ENCODE measurements at regions not wholly inside any gene's neighbourhood (a gene's known extent, or its start where the extent isn't known, plus 50 kb on each side); places are given as distances from the start of the nearest gene placed in this dataset.

- H3K4me3 ChIP-seq (replicated peaks in 1 of 2; ENCODE audit: low read depth in 1 of 2, low read length in 2 of 2), result no peak overlapping the region
- H2AFZ ChIP-seq (ENCODE audit: low read depth, low read length, poor library complexity, severe bottlenecking), result no peak overlapping the region
- TF ChIP-seq TCF7L2 (IDR thresholded peaks at IDR 0.05; ENCODE audit: borderline replicate concordance, extremely low read depth, insufficient read depth, insufficient read length) (no peak), SP1 (IDR thresholded peaks at IDR 0.05; ENCODE audit: low read depth) (no peak), POLR2A (IDR thresholded peaks at IDR 0.05; ENCODE audit: borderline replicate concordance, extremely low read depth, insufficient read depth, insufficient read length) (no peak), ELF1 (IDR thresholded peaks at IDR 0.05; ENCODE audit: borderline replicate concordance, low read depth) (no peak), SRF (IDR thresholded peaks at IDR 0.05; ENCODE audit: low read depth) (no peak), EGR1 (IDR thresholded peaks at IDR 0.05; ENCODE audit: low read depth) (no peak)
- H4K20me1 ChIP-seq (ENCODE audit: insufficient read depth), result no peaks in the 10 kb centered on the region
- CTCF ChIA-PET, result interaction anchor here (1.5 kb wide), 1 partner anchor 515 kb away, joined by 3 read pairs; no protein-coding TSS in a partner anchor
- POLR2A ChIA-PET, result interaction anchor here (0.8 kb wide), 1 partner anchor 255 kb away, joined by 3 read pairs; no protein-coding TSS in a partner anchor
- no peak overlapping the region for H3K27ac ChIP-seq (ENCODE audit: low read depth, low read length)
- H3K27me3 ChIP-seq (ENCODE audit: insufficient read depth, low read length), result no peaks in the 10 kb centered on the region
- BruUV-seq (replicated peaks), result no TSS peak
- RAD21 ChIA-PET (ENCODE audit: low non-redundant PET in 1 of 2, low total read pairs in 2 of 2, uncharacterized antibody in 2 of 2, unreplicated experiment in 2 of 2), result no interaction called here
- H3K79me2 ChIP-seq (ENCODE audit: insufficient read depth, low read length), result no peaks in the 10 kb centered on the region
- H3K9me2 ChIP-seq (ENCODE audit: insufficient read depth), result no peaks in the 10 kb centered on the region
- ATAC-seq (no peak), DNase-seq (ENCODE audit: low read depth, low spot score) (no peak)
- no peaks in the 10 kb centered on the region for H3K36me3 ChIP-seq (ENCODE audit: control insufficient read depth in 1 of 2, insufficient read depth in 2 of 2, low read length in 2 of 2)
- intact Hi-C loops (cut with micrococcal nuclease), result loop anchor here (5.0 kb wide), 2 partner anchors 522 to 682 kb away; no protein-coding TSS in a partner anchor
- H3K9me3 ChIP-seq (ENCODE audit: control insufficient read depth in 1 of 2, insufficient read depth in 1 of 2, low read depth in 1 of 2, low read length in 2 of 2), result no peaks in the 10 kb centered on the region
- H3K4me2 ChIP-seq (ENCODE audit: low read length), result no peak overlapping the region
- no peak overlapping the region for H3K9ac ChIP-seq (ENCODE audit: low read length)
- H3K4me1 ChIP-seq (ENCODE audit: control insufficient read depth in 1 of 2, insufficient read depth in 2 of 2, low read length in 2 of 2), result peaks cover 0 to 9% of the 10 kb centered on the region in 2 experiments; a peak in 1 of 4 replicates
These were observed 83.4 kb upstream of the STT3B start for GRCh38 chr3:31449318-31449717.

- H3K9me2 ChIP-seq (ENCODE audit: insufficient read depth), result no peaks in the 10 kb centered on the region
- intact Hi-C loops (cut with micrococcal nuclease), result no loop called here
- H3K4me2 ChIP-seq (ENCODE audit: low read length), result no peak overlapping the region
- no peak overlapping the region for H3K9ac ChIP-seq (ENCODE audit: low read length)
- H3K79me2 ChIP-seq (ENCODE audit: insufficient read depth, low read length), result no peaks in the 10 kb centered on the region
- no peak for ATAC-seq
- CTCF ChIA-PET, result no interaction called here
- H2AFZ ChIP-seq (ENCODE audit: low read depth, low read length, poor library complexity, severe bottlenecking), result no peak overlapping the region
- H3K4me1 ChIP-seq (ENCODE audit: control insufficient read depth in 1 of 2, insufficient read depth in 2 of 2, low read length in 2 of 2), result 0 out of 4 replicates have a peak, but pooled peaks cover 0 to 5% of the 10 kb centered on the region in 2 experiments
- no peaks in the 10 kb centered on the region for H3K27me3 ChIP-seq (ENCODE audit: insufficient read depth, low read length)
- RAD21 ChIA-PET (ENCODE audit: low non-redundant PET in 1 of 2, low total read pairs in 2 of 2, uncharacterized antibody in 2 of 2, unreplicated experiment in 2 of 2), result no interaction called here
- POLR2A ChIA-PET, result interaction anchor here (0.8 kb wide), 1 partner anchor 254 kb away, joined by 3 read pairs; no protein-coding TSS in a partner anchor
- DNase-seq (ENCODE audit: low read depth, low spot score), result no peak
- H3K36me3 ChIP-seq (ENCODE audit: control insufficient read depth in 1 of 2, insufficient read depth in 2 of 2, low read length in 2 of 2), result no peaks in the 10 kb centered on the region
- H4K20me1 ChIP-seq (ENCODE audit: insufficient read depth), result no peaks in the 10 kb centered on the region
- H3K4me3 ChIP-seq (replicated peaks in 1 of 2; ENCODE audit: low read depth in 1 of 2, low read length in 2 of 2), result no peak overlapping the region
- H3K27ac ChIP-seq (ENCODE audit: low read depth, low read length), result no peak overlapping the region
- no peaks in the 10 kb centered on the region for H3K9me3 ChIP-seq (ENCODE audit: control insufficient read depth in 1 of 2, insufficient read depth in 1 of 2, low read depth in 1 of 2, low read length in 2 of 2)
- BruUV-seq (replicated peaks), result no TSS peak
- TF ChIP-seq FOSL1 (IDR thresholded peaks at IDR 0.05; ENCODE audit: low read depth) (no peak), TCF7L2 (IDR thresholded peaks at IDR 0.05; ENCODE audit: borderline replicate concordance, extremely low read depth, insufficient read depth, insufficient read length) (no peak), ZBTB33 (IDR thresholded peaks at IDR 0.05; ENCODE audit: extremely low read depth, insufficient replicate concordance, low read length) (no peak), CTCF (IDR thresholded peaks at IDR 0.05 in 2 of 3, conservative IDR thresholded peaks at IDR 0.05 in 1 of 3; ENCODE audit: borderline replicate concordance in 1 of 3, insufficient read depth in 1 of 3, low read depth in 2 of 3, low read length in 2 of 3) (no peak), ATF3 (IDR thresholded peaks at IDR 0.05) (no peak), RAD21 (IDR thresholded peaks at IDR 0.05; ENCODE audit: low read depth) (no peak), JUND (IDR thresholded peaks at IDR 0.05) (no peak), POLR2A (IDR thresholded peaks at IDR 0.05; ENCODE audit: borderline replicate concordance, extremely low read depth, insufficient read depth, insufficient read length) (no peak), MAX (IDR thresholded peaks at IDR 0.05) (no peak), SRF (IDR thresholded peaks at IDR 0.05; ENCODE audit: low read depth) (no peak), EZH2phosphoT487 (IDR thresholded peaks at IDR 0.05; ENCODE audit: borderline replicate concordance) (no peak), EGR1 (IDR thresholded peaks at IDR 0.05; ENCODE audit: low read depth) (no peak), EZH2 (IDR thresholded peaks at IDR 0.05) (no peak), ZNF274 (IDR thresholded peaks at IDR 0.05; ENCODE audit: low read depth, low read length) (no peak), ELF1 (IDR thresholded peaks at IDR 0.05; ENCODE audit: borderline replicate concordance, low read depth) (no peak), SIN3A (IDR thresholded peaks at IDR 0.05; ENCODE audit: low read depth) (no peak)
These were observed 82.4 kb upstream of the STT3B start for GRCh38 chr3:31450345-31450744.

Data from HCT116 (cell line).